Caki2 (cell line): ENCODE measurements at regions not wholly inside any gene's neighbourhood (a gene's known extent, or its start where the extent isn't known, plus 50 kb on each side); places are given as distances from the start of the nearest gene placed in this dataset.
"Not testable (repeated sequence)": the region's sequence is repeated elsewhere in the genome, so short reads cannot be mapped to it uniquely, and the experiment has no call there.

Experiments
- DNase-seq: peaks from one replicate; pipeline ENCODE4 v3.0.0-alpha.2; 2015; ENCODE audit warnings: low read depth
- in situ Hi-C: cut with HindIII; loops from 2 replicates; pipeline ENCODE4 v1.10.0; 2016; ENCODE audit warnings: low sequenced_read_pairs, low pct_unique_long_range_greater_than_20kb, mixed read lengths

DNA sequence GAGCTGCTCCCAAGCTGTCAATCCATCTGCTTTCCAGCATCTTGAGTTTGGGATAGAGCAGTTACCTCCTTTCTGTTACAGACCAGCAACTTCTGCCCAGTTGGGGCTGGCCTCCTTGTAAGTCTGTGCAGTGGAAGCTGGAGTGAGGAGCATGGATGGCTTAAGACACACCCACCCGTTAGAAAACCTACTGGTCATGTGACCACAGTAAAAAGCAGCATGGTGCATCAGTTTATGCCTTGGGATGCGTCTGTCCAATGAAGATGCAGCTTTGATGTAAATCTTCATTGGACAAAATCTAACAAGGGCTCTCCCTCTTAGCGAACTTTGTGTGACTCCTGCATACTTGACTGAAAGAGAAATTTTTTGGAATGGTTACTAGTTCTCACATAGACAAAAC is 453.5 kb downstream of the TYW1 start:
- DNase-seq: no peak
- in situ Hi-C loops: no loop called here

DNA sequence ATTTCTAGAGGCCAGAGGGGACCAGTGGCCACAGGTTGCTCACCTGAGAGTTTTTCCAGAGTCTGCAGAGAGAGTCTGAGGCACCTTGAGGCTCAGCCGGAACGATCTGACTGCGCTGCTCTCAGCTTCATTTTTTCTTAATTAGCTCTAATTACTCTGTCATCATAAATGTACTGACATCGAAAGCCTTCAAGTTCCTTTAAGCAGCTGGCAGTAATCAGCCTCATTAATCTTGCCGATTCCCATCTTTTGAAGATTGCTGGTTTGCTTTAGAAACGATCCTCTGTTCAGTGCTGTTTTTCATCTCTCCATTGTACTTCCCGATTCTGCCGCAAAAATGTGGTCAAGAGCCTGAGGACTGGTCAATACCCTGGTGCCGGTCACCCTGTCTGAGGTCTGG is 454.7 kb downstream of the TYW1 start:
- in situ Hi-C loops: no loop called here
- no peak for DNase-seq

DNA sequence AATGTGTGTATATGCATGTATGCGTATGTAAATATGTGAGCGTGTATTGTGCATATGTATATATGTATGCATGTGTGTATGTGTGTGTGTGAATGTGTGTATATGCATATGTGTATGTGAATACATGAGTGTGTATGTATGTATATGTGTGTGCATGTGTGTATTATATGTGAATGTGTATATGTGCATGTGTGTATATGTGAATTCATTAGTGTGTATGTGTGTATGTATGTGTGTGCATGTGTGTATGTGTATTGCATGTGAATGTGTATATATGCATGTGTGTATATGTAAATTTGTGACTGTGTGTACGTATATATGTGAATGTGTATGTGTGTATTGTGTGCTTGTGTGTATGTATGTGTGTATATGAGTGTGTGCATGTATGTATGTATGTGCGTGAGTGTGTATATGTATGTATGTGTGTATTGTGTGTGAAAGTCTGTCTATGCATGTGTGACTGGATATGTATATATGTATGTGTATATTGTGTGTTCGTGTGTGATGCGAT is 455.9 kb downstream of the TYW1 start:
- in situ Hi-C loops: no loop called here
- no peak for DNase-seq

DNA sequence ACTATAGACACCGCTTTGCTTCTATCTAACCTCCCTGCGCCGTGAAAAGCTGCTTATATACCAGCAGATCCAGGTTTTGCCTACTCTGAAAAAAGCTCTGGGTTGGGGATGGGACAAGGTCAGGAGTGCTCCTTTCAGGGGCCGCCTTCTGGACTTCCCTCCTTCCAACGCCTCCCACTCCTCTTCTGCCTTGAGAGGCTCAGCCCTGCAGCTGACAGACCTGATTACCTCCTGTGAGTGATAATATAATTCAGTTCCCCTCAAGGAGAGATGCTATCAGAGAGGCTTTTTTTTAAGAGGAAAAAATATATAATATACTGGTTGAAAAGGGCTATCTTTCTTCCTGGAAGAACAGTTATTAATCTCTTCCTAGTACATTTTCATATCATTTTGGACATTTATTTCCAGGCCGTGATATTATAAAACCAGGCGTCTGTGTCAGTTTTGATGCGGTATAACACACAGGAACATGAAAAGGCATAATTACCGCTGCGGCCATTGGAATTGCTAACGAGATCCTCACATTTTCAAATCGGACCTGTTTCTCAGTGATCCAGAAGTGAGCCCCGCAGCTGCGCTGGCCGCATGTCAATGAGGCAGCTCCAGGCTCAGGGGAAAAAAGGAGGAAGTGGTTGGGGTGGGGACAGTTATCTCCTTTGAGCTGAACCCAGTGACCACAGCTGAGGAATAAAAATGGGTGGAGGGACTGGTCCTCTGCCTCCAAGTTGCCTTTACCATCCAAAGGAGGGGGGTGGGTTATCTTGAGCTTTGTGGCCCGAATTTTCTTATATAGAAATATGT is 457.1 kb downstream of the TYW1 start:
- in situ Hi-C loops: no loop called here
- no peak for DNase-seq

DNA sequence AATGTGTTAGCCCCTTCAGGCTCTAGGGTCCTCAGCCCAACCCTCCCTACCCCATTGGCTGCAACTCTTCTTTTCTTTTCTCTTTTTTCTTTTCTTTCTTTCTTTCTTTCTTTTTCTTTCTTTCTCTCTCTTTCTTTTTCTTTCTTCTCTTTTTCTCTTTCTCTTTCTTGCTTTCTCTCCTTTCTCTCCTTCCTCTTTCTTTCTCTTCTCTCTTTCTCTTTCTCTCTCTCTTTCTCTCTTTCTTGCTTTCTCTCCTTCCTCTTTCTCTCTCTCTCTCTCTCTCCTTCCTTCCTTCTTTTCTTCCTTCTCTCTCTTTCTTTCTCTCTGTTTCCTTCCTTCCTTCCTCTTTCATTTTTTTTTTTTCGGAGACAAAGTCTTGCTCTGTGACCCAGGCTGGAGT is 458.9 kb downstream of the TYW1 start:
- no peak for DNase-seq
- in situ Hi-C loops: no loop called here

DNA sequence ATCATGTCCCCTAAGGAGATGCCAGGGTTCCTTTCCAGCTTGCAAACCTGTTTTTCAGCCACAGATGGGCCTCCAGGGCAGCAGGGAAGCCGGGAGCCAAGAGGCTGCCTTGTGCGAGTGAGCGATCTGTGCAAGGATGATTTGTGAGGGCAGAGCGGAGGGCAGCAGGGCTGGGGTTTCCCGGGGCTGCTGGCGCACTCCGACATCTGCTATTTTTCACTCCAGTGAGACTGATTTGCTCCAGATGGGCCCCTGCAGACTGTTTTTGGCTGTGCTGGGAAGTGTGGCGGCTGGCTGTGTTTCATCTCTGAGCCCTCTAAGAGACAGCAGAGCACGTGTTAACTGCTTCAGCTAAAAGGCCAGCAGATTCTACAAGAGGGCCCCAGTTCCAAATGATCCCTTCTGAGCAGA is 466.2 kb downstream of the TYW1 start:
- DNase-seq: no peak
- in situ Hi-C loops: no loop called here

DNA sequence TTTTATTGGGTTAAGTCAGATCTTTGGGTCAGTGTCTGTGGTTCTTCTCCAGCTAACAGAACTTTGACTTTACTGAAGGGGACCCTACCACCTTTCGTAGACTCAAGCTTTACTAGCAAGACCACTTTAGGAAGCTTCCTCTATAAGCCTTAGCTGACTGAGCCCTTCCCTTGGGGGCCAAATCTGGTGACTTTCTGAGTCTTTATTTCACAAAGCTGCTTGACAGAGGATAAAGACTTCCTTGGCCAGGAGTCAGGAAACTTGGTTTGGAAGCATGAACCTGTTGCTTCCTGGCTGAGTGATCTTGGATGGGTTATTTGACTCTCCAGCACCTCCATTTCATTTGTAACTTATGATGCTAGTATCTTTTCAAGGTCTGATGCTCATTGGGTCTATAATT is 466.7 kb downstream of the TYW1 start:
- DNase-seq: no peak
- in situ Hi-C loops: no loop called here

DNA sequence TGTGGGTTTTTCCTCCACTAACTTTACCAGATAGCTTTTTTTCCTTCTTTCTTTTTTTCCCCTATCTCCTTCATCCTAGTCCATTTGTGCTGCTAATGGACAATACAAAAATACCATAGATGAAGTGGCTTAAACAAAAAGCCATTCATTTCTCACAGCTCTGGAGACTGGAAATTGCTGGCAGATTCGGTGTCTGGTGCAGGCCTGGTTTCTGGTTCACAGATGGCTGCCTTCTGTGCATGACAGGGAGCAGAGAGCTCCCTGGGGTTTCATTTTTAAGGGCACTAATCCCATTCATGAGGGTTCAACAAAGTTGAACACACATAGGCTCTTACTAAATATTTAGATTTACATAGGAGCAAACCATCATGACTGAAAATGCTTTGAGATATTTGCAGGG is 467.4 kb downstream of the TYW1 start:
- in situ Hi-C loops: no loop called here
- DNase-seq: no peak

DNA sequence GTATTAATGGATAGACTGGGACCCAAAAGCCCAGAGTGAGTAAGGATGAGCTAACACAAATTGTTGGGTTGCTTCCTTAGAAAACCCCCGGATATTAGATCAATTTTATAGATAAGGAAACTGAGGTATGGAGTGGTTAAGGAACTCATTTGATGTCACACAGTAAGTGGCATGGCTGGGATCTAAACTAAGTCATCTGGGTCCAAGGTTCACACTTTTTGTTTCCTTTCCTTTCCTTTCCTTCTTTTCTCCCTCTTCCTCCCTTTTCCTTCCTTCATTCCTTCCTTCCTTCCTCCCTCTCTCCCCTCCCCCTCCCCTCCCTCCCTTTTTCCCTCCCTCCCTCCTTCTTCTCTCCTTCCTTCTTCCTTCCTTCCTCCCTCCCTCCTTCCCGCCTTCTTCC is 469.5 kb downstream of the TYW1 start:
- in situ Hi-C loops: no loop called here
- DNase-seq: no peak

DNA sequence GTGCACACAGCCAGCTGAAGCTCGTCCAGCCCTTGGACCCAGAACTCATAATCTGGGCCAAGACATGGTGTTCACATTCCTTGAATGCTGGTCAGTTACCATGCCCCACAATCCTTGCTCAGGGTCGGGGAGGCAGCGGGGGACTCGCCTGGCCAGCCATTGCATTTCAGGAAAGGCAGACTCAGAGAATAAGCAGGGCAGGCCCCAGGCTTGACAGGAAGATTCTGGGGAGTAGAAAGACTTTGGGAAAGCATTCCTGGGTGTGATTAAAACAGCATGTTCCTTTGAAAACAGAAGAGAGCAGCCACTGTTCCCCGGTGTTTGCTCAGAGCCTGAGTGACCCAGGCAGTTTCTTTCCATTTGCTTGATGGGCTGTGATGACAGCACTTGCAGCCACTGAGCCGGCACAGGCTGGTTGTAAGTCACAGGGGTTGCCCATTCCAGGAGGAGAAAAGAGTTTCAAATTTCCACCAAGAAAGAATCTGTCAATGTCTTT is 473.7 kb downstream of the TYW1 start:
- DNase-seq: no peak
- in situ Hi-C loops: no loop called here

DNA sequence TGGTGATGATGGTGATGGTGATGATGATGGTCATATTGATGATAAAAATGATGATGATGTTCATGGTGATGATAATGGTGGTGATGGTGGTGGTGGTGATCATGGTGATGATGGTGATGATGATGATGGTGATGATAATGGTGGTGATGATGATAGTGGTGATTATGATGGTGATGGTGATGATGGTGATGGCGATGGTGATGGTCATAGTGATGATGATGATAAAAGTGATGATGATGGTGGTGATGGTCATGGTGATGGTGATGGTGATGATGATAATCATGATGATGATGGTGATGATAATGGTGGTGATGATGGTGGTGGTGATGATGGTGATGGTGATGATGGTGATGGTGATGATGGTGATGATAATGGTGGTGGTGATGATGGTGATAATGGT is 478.7 kb downstream of the TYW1 start:
- in situ Hi-C loops: no loop called here
- no peak for DNase-seq

DNA sequence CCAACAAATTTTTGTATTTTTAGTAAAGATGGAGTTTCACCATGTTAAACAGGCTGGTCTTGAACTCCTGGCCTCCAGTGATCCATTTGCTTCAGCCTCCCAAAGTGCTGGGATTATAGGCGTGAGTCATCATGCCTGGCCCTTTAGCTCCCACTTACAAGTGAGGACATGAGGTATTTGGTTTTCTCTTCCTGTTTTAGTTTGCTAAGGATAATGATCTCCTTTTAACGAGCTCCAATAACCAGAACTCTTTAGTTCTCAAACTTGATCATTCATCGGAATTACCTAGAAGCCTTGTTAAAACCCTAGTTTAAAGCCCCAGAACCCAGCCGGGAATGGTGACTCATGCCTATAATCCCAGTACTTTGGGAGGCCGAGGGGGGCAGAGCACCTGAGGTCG is 481.4 kb downstream of the TYW1 start:
- DNase-seq: no peak
- in situ Hi-C loops: no loop called here

DNA sequence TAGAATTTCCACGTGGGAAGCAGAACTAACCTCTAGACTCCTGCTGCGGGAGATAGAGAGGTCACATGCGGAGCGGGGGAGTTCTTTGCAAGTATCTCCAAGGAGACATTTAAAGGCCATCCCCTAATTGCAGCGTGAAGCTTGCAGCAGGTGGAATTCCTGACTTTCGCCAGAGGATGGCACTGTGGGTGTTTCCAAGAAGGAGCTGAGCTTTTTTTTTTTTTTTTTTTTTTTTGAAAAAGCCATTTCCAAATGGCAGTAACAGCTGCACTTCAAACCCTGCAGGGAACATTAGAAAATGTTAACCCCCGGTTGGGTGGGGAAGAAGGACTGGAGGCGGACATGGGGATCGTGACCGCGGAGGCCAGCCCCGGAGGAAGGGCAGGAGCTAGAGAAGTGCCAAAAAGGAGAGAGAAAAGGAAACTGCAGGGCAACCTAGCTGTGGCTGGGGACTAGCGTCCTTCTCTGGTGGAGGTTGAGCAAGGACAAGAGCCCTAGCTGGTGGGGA is 487.7 kb downstream of the TYW1 start:
- in situ Hi-C loops: no loop called here

DNA sequence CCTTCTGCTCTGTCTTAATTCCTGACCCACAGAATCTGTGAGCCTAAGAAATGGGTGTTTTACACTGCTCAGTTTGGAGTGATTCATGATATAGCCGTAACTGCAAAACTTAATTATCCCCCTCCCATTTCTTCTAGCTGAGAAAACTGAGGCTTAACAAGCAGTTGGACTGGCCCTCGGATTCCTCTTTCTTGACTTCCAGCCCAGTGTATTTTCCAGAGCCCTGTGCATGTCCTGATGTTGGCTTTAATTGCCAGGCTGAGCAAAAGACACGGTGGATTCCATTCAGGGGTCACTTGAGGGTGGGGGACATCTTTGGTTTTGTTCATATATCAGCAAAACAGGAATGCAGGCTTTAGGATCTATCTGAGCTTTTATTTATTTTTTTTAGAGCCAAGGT is 489.8 kb downstream of the TYW1 start:
- in situ Hi-C loops: no loop called here
- no peak for DNase-seq

More for the DNA sequence above, 487.7 kb downstream of the TYW1 start:
- DNase-seq: peak; percentile 57

DNA sequence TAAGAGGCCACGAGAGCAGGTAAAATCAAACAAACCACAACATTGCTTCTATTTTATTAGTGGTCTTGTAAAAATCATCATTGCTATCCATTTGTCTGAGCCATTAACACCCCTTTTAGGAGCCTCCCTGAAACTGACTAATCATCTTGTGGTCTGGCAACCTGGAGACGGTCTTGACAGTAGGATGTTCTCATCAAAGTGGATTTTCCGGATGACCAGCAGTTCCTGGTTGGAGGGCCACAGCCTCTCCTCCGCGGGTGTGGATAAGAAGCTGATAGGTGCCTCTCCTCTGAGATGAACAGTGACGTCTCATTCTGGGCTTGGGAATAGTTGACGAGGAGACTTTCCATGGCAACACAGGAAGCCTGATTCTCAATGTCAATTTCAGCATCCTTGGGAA is 490.7 kb downstream of the TYW1 start:
- DNase-seq: no peak
- in situ Hi-C loops: no loop called here

DNA sequence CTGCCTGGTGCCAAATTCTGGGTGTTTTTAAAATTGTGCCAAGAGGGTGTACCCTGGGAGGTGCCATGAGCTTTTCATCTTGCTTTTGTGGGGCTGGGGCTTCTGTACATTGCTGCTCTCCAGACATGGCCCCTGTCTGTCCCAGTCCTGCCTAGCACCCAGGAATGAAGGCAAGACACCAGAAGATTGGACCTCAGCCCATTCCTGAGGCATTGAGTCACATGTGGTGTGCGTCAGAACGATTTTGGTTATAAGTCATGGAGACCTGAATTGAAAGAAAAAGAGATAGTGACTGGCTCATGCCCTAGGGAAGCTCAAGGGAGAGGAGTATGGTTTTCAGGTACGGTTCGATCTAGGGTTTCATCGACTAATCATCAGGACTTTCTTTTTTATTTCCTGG is 493.2 kb downstream of the TYW1 start:
- DNase-seq: no peak
- in situ Hi-C loops: no loop called here

DNA sequence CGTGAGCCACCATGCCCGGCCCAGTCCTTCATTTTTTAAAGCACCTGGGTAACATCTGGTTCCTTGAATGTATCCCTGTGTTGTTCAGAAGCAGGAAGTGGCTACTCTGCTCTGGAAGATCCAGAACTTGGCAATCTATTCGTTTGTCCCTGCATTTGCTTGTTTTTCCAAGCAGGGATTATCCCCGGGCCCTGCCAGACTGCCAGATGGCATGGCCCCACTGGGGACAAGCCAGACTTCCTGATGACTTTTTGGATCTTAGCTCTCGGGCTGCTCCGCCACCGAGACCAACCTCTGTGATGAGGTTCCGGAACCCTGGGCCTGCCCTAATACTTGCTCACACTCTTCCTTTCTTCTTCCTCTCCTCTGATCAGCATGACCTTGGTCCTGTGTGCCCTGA is 496.7 kb downstream of the TYW1 start:
- no peak for DNase-seq
- in situ Hi-C loops: no loop called here

DNA sequence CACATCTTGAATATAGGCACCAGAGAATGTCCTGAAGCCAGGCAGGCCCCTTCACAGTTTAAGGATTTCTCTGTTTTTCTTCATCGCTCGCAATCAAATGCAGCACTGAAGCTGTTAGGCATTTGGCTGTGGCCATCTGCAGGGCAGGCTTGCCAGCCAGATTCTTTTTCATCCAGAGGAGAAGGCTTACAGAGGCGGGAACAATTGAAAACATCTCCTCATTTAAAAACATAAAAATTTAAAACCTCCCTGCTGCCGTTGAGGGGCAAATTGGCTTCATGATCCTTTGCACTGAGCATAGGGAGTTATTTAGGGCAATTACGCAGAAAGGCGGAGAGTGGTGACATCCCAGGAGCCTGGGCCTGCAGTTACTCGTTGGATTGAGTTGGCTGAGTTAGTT is 500.0 kb downstream of the TYW1 start:
- in situ Hi-C loops: no loop called here
- DNase-seq: no peak

DNA sequence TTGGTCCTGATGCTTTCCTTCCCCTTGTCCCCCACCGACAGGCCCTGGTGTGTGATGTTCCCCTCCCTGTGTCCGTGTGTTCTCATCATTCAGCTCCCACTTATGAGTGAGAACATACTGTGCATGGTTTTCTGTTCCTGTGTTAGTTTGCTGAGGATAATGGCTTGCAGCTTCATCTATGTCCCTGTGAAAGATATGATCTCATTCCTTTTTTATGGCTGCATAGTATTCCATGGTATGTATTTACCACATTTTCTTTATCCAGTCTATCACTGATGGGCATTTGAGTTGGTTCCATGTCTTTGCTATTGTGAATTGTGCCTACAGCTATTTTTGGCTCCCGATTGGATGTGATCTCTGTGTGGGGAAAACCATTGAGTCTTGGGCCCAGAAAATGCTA is 501.3 kb downstream of the TYW1 start:
- DNase-seq, in situ Hi-C loops: not testable (repeated sequence)

DNA sequence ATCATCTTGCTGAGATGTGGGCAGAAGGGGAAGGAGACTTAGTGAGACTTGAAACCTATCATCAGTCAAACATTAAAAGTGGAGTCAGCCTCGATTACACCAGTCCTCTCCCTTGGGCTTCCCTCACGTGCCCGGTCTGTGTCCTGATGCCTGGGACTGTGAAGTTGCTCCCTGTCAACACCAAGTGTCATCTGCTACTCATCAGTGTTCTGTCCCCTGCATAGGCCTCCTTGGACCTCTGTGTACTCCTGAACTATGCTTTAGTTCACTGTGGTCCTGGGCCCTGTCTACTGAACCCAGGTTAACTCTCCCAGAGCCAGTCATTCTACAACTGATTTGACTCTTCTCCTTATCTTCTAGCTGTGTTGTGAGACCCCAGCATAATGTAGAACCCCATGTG is 506.3 kb downstream of the TYW1 start:
- in situ Hi-C loops: no loop called here
- DNase-seq: no peak
